Parathyroid adenoma (tissue), 2 donors: ENCODE measurements at regions not wholly inside any gene's neighbourhood (a gene's known extent, or its start where the extent isn't known, plus 50 kb on each side); places are given as distances from the start of the nearest gene placed in this dataset.

Source experiments
- H2AFZ ChIP-seq: fragments of 300-600 bp; sonication (generic); one replicate; pipeline ENCODE4 v1.7.0; 2017; ENCODE audit warnings: antibody characterized with exemption, mild to moderate bottlenecking
- H3K27ac ChIP-seq: fragments of 300-600 bp; sonication (generic); one replicate; pipeline ENCODE4 v1.7.0; 2017
- H3K27me3 ChIP-seq: fragments of 300-600 bp; sonication (generic); one replicate; pipeline ENCODE4 v1.7.0; 2017; ENCODE audit warnings: low read length; ENCODE audit not compliant: control insufficient read depth, insufficient read depth
- H3K36me3 ChIP-seq: fragments of 300-600 bp; sonication (generic); one replicate; pipeline ENCODE4 v1.7.0; 2017; ENCODE audit warnings: low read length; ENCODE audit not compliant: control insufficient read depth, insufficient read depth
- H3K4me1 ChIP-seq: fragments of 300-600 bp; sonication (generic); one replicate; pipeline ENCODE4 v1.7.0; 2017; ENCODE audit warnings: control low read depth
- H3K4me2 ChIP-seq: fragments of 300-600 bp; sonication (generic); one replicate; pipeline ENCODE4 v1.7.0; 2017; ENCODE audit warnings: low read length
- H3K4me3 ChIP-seq: fragments of 300-600 bp; sonication (generic); one replicate; pipeline ENCODE4 v1.7.0; 2017; ENCODE audit warnings: low read depth, low read length
- H3K79me2 ChIP-seq: fragments of 300-600 bp; sonication (generic); one replicate; pipeline ENCODE4 v1.7.0; 2017; ENCODE audit warnings: control low read depth
- H3K9ac ChIP-seq: fragments of 300-600 bp; sonication (generic); one replicate; pipeline ENCODE4 v1.7.0; 2017; ENCODE audit warnings: mild to moderate bottlenecking
- H3K9me3 ChIP-seq: fragments of 300-600 bp; sonication (generic); one replicate; pipeline ENCODE4 v1.7.0; 2017; ENCODE audit warnings: low read length; ENCODE audit not compliant: control insufficient read depth
- TF ChIP-seq, protein P1 (sequence below): fragments of 300-600 bp; sonication (generic); IDR thresholded peaks from one replicate; pipeline ENCODE4 v1.7.0; 2017; ENCODE audit warnings: antibody characterized with exemption, mild to moderate bottlenecking
- donor health status: primary hyperparathyroidism.

DNA sequence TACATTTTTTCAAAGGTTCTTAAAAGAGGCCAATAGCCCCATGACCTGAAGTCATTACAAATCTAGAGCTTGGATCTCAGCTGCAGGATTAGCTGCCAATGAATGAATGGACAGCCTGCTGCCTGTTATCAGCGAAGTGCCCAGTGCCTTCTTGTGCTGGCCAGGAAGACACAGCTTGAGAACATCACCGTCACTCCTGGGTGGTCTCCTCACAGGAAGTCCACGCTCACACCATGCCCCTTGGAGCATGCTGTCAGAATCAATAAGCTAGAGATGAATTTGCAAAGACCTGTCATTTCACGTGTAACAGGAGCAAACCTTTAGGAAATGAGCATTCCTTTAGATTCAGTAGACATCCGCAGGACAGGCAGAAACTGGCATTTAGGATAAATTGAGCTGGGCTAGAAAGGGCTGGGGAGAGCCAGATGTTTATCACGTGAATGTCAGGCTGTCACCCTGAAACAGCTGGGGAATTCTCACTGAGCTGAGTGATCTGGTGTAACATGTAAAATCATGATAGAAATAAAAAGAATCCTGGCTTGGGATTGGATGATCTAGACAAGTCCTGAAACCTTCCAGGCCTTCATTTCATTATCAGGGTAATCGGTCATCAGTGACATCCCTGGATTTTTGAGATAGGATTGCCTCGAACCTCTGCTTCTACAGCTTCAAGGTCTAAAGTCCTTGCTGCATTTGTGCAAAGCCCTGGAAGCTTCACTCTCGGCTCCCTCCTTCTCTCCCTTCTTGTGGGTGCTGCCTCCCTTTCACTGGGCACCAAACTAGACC is 49.9 kb upstream of the MEDAG start:
- TF ChIP-seq, protein P1, sequence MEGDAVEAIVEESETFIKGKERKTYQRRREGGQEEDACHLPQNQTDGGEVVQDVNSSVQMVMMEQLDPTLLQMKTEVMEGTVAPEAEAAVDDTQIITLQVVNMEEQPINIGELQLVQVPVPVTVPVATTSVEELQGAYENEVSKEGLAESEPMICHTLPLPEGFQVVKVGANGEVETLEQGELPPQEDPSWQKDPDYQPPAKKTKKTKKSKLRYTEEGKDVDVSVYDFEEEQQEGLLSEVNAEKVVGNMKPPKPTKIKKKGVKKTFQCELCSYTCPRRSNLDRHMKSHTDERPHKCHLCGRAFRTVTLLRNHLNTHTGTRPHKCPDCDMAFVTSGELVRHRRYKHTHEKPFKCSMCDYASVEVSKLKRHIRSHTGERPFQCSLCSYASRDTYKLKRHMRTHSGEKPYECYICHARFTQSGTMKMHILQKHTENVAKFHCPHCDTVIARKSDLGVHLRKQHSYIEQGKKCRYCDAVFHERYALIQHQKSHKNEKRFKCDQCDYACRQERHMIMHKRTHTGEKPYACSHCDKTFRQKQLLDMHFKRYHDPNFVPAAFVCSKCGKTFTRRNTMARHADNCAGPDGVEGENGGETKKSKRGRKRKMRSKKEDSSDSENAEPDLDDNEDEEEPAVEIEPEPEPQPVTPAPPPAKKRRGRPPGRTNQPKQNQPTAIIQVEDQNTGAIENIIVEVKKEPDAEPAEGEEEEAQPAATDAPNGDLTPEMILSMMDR: no peak
- H3K79me2 ChIP-seq: no peaks in the 10 kb centered on the region
- H3K27me3 ChIP-seq: no peaks in the 10 kb centered on the region
- peaks cover 18% of the 10 kb centered on the region for H3K4me1 ChIP-seq
- H3K27ac ChIP-seq: no peak overlapping the region
- no peak overlapping the region for H3K4me3 ChIP-seq
- no peak overlapping the region for H2AFZ ChIP-seq
- H3K9me3 ChIP-seq: no peaks in the 10 kb centered on the region
- H3K9ac ChIP-seq: no peak overlapping the region
- no peaks in the 10 kb centered on the region for H3K36me3 ChIP-seq
- H3K4me2 ChIP-seq: no peak overlapping the region
